Liver (tissue), 3 donors: ENCODE measurements at regions not wholly inside any gene's neighbourhood (a gene's known extent, or its start where the extent isn't known, plus 50 kb on each side); places are given as distances from the start of the nearest gene placed in this dataset.

Experiments used
- GABPA ChIP-seq, 2 donors: IDR thresholded peaks in 1 of 2; conservative IDR thresholded peaks in 1 of 2; 2 replicates each; pipeline ENCODE4 v1.6.1; 2016; ENCODE audit warnings: antibody characterized with exemption in 2 of 2, mild to moderate bottlenecking in 1 of 2, moderate library complexity in 1 of 2
- JUND ChIP-seq, 2 donors: IDR thresholded peaks; 2 replicates each; pipeline ENCODE4 v1.6.1; 2016; ENCODE audit warnings: antibody characterized with exemption in 2 of 2
- RAD21 ChIP-seq, 2 donors: IDR thresholded peaks; 2 replicates each; pipeline ENCODE4 v1.6.1; 2016; ENCODE audit warnings: antibody characterized with exemption in 2 of 2, mild to moderate bottlenecking in 2 of 2
- SP1 ChIP-seq: IDR thresholded peaks from 2 replicates; pipeline ENCODE4 v1.6.1; 2018; ENCODE audit warnings: antibody characterized with exemption, mild to moderate bottlenecking
- TAF1 ChIP-seq: conservative IDR thresholded peaks from 2 replicates; pipeline ENCODE4 v1.6.1; 2016; ENCODE audit warnings: antibody characterized with exemption, mild to moderate bottlenecking
- YY1 ChIP-seq: IDR thresholded peaks from 2 replicates; pipeline ENCODE4 v1.6.1; 2016; ENCODE audit warnings: antibody characterized with exemption, mild to moderate bottlenecking
- TF ChIP-seq, protein P1 (sequence below): fragments of 150-350 bp; IDR thresholded peaks from 2 replicates; pipeline ENCODE4 v1.5.1; 2017; ENCODE audit warnings: improper control_type of control experiment, low read depth, low read length; ENCODE audit not compliant: missing input control
- TF ChIP-seq, protein P2 (sequence below): IDR thresholded peaks from 2 replicates; pipeline ENCODE4 v1.6.1; 2016; ENCODE audit warnings: antibody characterized with exemption
- TF ChIP-seq, protein P3 (sequence below): IDR thresholded peaks from 2 replicates; pipeline ENCODE4 v1.6.1; 2016; ENCODE audit warnings: antibody characterized with exemption, mild to moderate bottlenecking
- TF ChIP-seq, protein P4 (sequence below): IDR thresholded peaks from 2 replicates; pipeline ENCODE4 v1.6.1; 2016; ENCODE audit warnings: antibody characterized with exemption
- TF ChIP-seq, protein P5 (sequence below): IDR thresholded peaks from 2 replicates; pipeline ENCODE4 v1.6.1; 2016; ENCODE audit warnings: antibody characterized with exemption
- donor health status: healthy.
- donor health status: healthy.

DNA sequence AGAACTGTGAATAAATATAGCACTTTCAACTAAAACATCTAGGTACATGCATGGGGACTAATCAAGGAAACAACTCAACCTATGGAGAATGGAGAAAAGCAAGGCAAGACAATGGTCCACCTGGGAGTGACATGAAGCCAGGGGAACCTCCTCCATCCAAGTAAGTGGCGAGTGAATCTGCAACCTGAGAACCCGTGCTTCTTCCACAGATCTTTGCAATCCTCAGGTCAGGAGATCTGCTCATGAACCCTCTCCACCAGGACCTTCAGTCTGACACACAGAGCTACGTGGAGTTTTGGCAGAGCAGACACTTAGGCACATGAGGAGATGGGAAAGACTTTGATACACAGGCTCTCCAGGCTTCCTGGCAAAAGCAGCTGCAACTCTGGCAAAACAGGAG, 58.8 kb upstream of the KHDRBS2 start:
- TF ChIP-seq, protein P1, sequence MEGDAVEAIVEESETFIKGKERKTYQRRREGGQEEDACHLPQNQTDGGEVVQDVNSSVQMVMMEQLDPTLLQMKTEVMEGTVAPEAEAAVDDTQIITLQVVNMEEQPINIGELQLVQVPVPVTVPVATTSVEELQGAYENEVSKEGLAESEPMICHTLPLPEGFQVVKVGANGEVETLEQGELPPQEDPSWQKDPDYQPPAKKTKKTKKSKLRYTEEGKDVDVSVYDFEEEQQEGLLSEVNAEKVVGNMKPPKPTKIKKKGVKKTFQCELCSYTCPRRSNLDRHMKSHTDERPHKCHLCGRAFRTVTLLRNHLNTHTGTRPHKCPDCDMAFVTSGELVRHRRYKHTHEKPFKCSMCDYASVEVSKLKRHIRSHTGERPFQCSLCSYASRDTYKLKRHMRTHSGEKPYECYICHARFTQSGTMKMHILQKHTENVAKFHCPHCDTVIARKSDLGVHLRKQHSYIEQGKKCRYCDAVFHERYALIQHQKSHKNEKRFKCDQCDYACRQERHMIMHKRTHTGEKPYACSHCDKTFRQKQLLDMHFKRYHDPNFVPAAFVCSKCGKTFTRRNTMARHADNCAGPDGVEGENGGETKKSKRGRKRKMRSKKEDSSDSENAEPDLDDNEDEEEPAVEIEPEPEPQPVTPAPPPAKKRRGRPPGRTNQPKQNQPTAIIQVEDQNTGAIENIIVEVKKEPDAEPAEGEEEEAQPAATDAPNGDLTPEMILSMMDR, result no peak
- TF ChIP-seq, protein P2, sequence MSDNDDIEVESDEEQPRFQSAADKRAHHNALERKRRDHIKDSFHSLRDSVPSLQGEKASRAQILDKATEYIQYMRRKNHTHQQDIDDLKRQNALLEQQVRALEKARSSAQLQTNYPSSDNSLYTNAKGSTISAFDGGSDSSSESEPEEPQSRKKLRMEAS, result no peak
- no peak for TF ChIP-seq RAD21 (IDR thresholded peaks at IDR 0.05)
- TF ChIP-seq, protein P3, sequence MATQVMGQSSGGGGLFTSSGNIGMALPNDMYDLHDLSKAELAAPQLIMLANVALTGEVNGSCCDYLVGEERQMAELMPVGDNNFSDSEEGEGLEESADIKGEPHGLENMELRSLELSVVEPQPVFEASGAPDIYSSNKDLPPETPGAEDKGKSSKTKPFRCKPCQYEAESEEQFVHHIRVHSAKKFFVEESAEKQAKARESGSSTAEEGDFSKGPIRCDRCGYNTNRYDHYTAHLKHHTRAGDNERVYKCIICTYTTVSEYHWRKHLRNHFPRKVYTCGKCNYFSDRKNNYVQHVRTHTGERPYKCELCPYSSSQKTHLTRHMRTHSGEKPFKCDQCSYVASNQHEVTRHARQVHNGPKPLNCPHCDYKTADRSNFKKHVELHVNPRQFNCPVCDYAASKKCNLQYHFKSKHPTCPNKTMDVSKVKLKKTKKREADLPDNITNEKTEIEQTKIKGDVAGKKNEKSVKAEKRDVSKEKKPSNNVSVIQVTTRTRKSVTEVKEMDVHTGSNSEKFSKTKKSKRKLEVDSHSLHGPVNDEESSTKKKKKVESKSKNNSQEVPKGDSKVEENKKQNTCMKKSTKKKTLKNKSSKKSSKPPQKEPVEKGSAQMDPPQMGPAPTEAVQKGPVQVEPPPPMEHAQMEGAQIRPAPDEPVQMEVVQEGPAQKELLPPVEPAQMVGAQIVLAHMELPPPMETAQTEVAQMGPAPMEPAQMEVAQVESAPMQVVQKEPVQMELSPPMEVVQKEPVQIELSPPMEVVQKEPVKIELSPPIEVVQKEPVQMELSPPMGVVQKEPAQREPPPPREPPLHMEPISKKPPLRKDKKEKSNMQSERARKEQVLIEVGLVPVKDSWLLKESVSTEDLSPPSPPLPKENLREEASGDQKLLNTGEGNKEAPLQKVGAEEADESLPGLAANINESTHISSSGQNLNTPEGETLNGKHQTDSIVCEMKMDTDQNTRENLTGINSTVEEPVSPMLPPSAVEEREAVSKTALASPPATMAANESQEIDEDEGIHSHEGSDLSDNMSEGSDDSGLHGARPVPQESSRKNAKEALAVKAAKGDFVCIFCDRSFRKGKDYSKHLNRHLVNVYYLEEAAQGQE, result no peak
- TF ChIP-seq, protein P4, sequence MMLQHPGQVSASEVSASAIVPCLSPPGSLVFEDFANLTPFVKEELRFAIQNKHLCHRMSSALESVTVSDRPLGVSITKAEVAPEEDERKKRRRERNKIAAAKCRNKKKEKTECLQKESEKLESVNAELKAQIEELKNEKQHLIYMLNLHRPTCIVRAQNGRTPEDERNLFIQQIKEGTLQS, result no peak
- no peak for TF ChIP-seq SP1
- TF ChIP-seq TAF1, result no peak
- TF ChIP-seq, protein P5, sequence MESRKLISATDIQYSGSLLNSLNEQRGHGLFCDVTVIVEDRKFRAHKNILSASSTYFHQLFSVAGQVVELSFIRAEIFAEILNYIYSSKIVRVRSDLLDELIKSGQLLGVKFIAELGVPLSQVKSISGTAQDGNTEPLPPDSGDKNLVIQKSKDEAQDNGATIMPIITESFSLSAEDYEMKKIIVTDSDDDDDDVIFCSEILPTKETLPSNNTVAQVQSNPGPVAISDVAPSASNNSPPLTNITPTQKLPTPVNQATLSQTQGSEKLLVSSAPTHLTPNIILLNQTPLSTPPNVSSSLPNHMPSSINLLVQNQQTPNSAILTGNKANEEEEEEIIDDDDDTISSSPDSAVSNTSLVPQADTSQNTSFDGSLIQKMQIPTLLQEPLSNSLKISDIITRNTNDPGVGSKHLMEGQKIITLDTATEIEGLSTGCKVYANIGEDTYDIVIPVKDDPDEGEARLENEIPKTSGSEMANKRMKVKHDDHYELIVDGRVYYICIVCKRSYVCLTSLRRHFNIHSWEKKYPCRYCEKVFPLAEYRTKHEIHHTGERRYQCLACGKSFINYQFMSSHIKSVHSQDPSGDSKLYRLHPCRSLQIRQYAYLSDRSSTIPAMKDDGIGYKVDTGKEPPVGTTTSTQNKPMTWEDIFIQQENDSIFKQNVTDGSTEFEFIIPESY, result no peak
- no peak for TF ChIP-seq YY1
- no peak for TF ChIP-seq JUND (IDR thresholded peaks at IDR 0.05)
- no peak for TF ChIP-seq GABPA (IDR thresholded peaks at IDR 0.05 in 1 of 2, conservative IDR thresholded peaks at IDR 0.05 in 1 of 2)
